ENCODE measurements at regions not wholly inside any gene's neighbourhood (a gene's known extent, or its start where the extent isn't known, plus 50 kb on each side); places are given as distances from the start of the nearest gene placed in this dataset.

DNA sequence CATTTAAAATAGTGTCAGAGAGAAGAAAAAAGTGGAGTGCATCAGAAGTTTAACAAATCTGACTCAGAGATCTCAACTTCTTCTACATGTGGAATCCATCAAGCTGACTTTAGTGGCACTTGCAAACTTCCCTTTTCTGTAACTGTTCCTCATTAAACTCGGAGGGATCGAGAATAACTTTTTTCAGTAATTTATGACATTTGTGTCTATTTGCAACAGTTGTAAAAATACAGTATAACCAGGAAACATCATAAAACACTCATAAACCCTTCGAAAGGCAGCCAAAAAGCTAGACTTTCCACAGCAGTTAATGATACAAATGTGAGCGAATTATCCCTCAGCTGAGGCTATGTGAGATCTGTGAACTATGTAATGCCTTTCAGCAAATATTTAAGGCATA is 1936.8 kb upstream of the SEL1L start:
- ATAC-seq = no peak
- DNase-seq (ENCODE audit: low spot score) = no peak

GRCh38 chr14:83470959-83471695 is 1937.5 kb upstream of the SEL1L start:
- DNase-seq (ENCODE audit: low spot score) (no peak), ATAC-seq (no peak)

DNA sequence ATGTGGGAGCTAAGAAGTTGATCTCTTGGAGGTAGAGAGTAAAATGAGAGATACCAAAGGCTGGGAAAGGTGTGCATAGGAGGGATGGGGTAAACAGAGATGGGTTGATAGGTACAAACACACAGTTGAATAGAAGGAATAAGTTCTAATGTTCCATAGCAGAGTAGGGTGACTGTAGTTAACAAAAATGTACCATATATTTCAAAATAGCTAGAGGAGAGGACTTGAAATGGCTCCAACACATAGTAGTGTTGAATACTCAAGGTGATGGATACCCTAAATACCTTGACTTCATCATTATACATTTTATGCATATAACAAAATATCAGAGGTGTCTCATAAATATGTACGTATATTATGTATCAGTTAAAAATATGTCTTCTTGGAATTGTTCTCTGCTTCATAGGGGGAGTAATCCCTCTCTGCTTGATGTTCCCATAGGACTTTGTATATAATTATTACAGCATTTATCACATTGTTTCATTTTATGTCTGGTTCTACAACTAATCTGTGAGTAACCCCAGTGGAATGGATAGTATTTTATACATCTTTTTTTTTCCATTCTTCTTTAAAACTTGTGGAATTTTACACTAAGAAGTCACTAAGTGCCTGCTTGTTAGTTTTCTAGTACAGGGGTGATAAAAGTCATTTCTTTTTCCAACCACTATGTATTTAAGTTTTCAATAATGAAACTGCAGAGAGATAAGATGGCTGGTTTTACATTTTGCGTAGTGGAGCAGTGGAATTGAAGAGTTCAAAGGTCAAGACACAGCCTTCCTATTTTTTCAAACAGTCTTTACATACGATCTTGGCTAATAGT is 1940.0 kb upstream of the SEL1L start:
- DNase-seq (ENCODE audit: low spot score) = no peak
- ATAC-seq = no peak

DNA sequence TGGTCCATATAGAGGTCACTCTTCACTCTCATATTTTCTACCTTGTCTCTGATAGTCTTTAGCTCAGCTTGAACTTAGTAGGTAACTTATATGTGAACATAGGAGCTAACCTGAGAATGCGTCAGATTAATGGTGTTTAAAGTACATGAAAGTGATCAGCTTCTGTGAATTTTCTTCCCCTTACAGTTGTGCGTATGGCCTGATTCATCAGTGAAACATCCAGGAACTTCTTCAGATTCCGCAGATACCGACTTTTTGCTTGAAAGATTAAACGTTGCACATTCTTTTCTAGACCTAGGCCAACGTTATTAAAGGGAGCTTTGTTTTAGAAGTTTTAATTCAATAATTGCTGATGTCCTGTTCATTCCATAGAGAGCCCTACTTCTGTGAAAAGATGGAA is 1945.1 kb upstream of the SEL1L start:
- no peak for ATAC-seq
- no peak for DNase-seq (ENCODE audit: low spot score)

- DNase-seq (ENCODE audit: low spot score) = no peak
- ATAC-seq = no peak
Measured at GRCh38 chr14:83483063-83483462, 1949.4 kb upstream of the SEL1L start.

- DNase-seq (ENCODE audit: low spot score) (no peak), ATAC-seq (no peak)
Measured at GRCh38 chr14:83485591-83485990, 1951.9 kb upstream of the SEL1L start.

GRCh38 chr14:83491091-83491490 is 1957.4 kb upstream of the SEL1L start:
- no peak for ATAC-seq
- DNase-seq (ENCODE audit: low spot score) = no peak

DNA sequence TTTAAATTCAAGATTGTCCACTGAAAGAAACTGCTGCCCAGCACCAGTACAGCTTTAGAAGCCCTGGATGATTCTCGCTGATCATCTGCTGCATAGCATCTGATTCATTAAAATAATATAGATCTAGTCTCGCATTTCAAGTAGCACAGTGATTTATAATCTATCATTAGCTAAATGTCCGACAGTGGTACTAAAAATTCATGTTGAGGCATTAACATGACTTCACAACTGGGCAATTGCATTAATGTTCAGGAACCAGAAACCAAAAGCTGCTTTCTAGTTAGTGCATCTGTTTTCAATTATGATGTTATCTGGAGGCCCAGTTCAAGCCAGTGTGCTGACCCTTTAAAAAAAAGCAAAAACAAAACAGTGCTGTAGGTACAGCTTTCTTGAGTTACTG is 1987.2 kb upstream of the SEL1L start:
- ATAC-seq (no peak), DNase-seq (ENCODE audit: low spot score) (no peak)

DNA sequence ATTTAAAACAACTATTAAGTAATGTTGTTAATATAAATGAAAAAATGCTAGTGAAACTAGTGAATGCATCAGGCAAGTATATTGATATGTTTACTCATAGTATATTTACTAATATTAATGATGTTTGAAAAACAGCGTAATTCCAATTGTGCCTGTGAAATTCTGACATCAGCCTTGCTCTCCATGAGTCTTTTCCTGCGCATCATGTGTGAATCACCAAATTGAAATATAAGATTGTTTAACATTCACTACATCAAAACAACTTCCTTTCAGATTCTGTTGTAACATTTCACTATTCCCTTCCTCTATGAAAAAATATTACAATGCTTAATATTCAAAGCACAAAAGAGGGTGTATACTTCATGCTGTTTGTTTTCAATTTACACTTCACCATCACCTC is 1995.9 kb upstream of the SEL1L start:
- ATAC-seq = no peak
- no peak for DNase-seq (ENCODE audit: low spot score)

GRCh38 chr14:83533734-83534133 is 1996.2 kb upstream of the FLRT2 start:
- ATAC-seq (no peak), DNase-seq (ENCODE audit: low spot score) (no peak)

- DNase-seq (ENCODE audit: low spot score) = no peak
- no peak for ATAC-seq
Measured at GRCh38 chr14:83534995-83535394, 1994.9 kb upstream of the FLRT2 start.

DNA sequence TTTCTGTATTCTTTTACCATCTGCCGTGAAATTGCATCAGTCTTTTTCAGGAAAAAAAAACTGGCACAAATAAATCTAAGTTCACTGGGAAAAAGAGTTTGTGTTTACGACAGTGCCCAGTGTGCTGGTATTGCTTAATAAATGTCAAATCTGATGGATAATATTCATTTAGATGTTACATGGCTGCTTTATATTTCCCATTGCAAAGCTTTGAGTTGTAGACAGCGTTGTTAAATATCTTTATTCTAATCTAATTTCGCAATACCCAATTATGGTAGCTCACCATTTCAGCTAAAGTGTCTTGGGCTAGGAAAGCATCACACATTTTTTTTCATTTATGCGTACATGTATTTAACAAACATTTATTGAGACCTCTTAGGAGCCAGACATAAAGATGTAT is 1994.5 kb upstream of the FLRT2 start:
- ATAC-seq = no peak
- no peak for DNase-seq (ENCODE audit: low spot score)

DNA sequence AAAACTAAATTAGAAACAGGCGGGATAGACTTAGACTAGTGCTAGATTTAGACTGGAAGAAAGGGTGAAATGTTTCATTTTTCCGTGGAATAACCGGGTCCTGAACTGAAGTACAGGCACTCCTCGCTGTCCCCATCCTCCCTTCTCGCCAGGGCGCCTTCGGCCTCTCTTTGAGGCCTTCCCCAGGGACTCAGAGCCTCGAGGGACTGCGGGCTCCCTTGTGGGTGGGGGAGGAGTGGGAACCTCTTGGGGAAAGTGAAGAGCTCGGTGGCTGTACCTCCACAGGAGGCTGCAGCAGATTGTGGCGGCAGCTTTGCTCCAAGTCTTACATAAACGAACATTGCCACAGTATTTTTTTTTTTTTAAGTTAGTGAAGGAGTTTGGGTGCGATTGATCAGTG is 1988.8 kb upstream of the FLRT2 start:
- no peak for ATAC-seq
- DNase-seq (ENCODE audit: low spot score) = no peak

- DNase-seq (ENCODE audit: low spot score) = no peak
- ATAC-seq = no peak
Measured at GRCh38 chr14:83548061-83548839, 1981.7 kb upstream of the FLRT2 start.

GRCh38 chr14:83556065-83556464 is 1973.9 kb upstream of the FLRT2 start:
- no peak for ATAC-seq
- no peak for DNase-seq (ENCODE audit: low spot score)

- ATAC-seq (no peak), DNase-seq (ENCODE audit: low spot score) (no peak)
Measured at GRCh38 chr14:83556746-83557453, 1973.0 kb upstream of the FLRT2 start.

GRCh38 chr14:83558946-83559345 is 1971.0 kb upstream of the FLRT2 start:
- no peak for ATAC-seq
- no peak for DNase-seq (ENCODE audit: low spot score)

GRCh38 chr14:83559721-83560120 is 1970.2 kb upstream of the FLRT2 start:
- no peak for DNase-seq (ENCODE audit: low spot score)
- ATAC-seq = no peak

DNA sequence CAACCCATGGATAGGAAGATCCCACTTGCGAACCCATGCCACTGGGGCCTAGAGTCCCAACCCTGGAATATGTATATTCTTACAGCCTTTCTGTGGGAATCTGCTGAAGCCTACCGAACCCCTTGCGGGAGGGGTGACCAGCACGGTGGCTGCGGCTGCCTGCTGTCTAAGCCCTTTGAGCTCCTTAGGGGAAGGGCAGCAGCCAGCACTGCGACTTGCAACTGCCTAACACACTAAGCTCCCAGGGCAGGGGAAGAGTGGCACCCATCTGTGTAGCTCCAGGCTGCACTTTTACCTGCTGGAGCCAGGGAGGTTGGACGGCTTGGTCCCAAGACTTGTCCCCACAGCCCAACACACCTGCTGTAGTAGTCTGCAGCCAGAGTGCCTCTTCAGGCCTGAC is 1968.7 kb upstream of the FLRT2 start:
- ATAC-seq = no peak
- no peak for DNase-seq (ENCODE audit: low spot score)

DNA sequence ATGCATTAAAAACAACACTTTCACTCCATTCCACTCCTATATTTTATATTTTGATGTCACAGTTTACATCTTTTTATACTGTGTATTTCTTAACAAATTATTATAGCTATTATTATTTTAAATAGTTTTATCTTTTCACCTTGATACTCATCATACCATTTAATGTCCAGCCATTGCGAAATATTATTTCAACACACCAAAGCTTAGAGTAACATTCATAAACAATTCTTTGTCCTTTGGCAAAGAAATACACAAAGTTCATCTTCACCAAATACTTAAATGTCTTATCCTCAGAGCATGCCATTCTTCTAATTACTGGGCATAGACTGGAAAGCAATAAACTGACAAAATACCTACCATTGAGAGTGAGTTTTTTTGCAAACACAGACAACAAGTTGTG is 1963.4 kb upstream of the FLRT2 start:
- DNase-seq (ENCODE audit: low spot score) (no peak), ATAC-seq (no peak)

GRCh38 chr14:83568141-83568540 is 1961.8 kb upstream of the FLRT2 start:
- DNase-seq (ENCODE audit: low spot score) = no peak
- ATAC-seq = no peak
